Mucosa of descending colon (tissue), 3 donors: ENCODE measurements at regions not wholly inside any gene's neighbourhood (a gene's known extent, or its start where the extent isn't known, plus 50 kb on each side); places are given as distances from the start of the nearest gene placed in this dataset.
"Not testable (repeated sequence)": the region's sequence is repeated elsewhere in the genome, so short reads cannot be mapped to it uniquely, and the experiment has no call there.

Source experiments
- ATAC-seq: fragments of 200-7000 bp; cut with Tn5 transposase; one replicate; pipeline ENCODE4 v1.9.1; 2020; ENCODE audit warnings: mild to moderate bottlenecking, moderate library complexity
- DNase-seq, 3 donors: peaks; one replicate each; pipeline ENCODE4 v3.0.0-alpha.2; 2020
- H3K36me3 ChIP-seq: fragments of 200-600 bp; one replicate; pipeline ENCODE4 v1.8.0; 2021; ENCODE audit warnings: low read depth, mild to moderate bottlenecking
- H3K4me1 ChIP-seq: fragments of 200-600 bp; one replicate; pipeline ENCODE4 v1.8.0; 2021; ENCODE audit warnings: low read depth, mild to moderate bottlenecking
- H3K4me3 ChIP-seq: fragments of 200-600 bp; one replicate; pipeline ENCODE4 v1.8.0; 2021; ENCODE audit warnings: mild to moderate bottlenecking
- H3K9me3 ChIP-seq: fragments of 200-600 bp; one replicate; pipeline ENCODE4 v1.8.0; 2021; ENCODE audit warnings: mild to moderate bottlenecking
- intact Hi-C, 2 donors: fragments of 100-400 bp; cut with DNase I in 1 of 2; cut with micrococcal nuclease in 1 of 2; formaldehyde crosslinking; loops; one replicate each; pipeline versions ENCODE4 v1.11.0 to v1.11.1; 2022; cut with DNase I, micrococcal nuclease
- donor health status: DM: no; HTN: no; CAD: no; lungs with moderate emphysema.
- donor health status: DM: no; HTN: no; CAD: no.
- donor health status: DM: no; HTN: yes; CAD: no.

DNA sequence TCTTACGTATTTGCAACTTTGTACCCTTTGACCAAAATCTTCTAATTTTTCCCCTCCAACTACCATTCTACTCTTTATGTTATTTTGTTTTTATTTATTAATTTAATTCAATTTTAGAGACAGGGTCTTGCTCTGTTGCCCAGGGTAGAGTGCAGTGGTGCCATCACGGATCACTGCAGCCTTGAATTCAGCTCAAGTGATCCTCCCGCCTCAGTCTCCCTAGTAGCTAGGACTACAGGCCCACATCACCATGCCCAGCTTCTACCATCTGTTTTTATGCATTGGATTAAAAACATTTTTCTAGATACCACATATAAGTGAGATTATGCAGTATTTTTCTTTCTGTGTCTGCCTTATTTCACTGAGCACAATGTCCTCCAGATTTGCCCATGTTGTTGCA, 2912.5 kb downstream of the RPIA start:
- intact Hi-C loops, ATAC-seq, H3K4me3 ChIP-seq, H3K9me3 ChIP-seq, H3K4me1 ChIP-seq, DNase-seq, H3K36me3 ChIP-seq: not testable (repeated sequence)

DNA sequence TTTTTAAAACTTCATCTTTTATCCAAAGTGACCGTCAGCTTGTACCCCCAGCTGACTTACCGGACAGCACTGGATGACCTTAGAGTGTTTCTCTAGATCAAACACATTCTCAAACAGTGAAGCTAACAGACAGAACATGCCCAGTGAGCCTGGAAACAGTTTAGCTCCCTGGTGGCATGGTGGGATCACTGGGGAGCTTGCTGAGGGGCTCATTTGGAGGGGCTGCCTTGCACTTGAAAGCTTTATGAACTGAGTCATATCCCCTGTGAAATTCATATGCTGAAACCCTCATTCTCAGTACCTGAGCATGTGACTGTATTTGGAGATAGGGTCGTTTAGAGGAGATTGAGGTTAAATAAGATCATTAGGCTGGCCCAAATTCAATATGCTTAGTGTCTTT, 2913.2 kb downstream of the RPIA start:
- H3K4me3 ChIP-seq, DNase-seq, H3K9me3 ChIP-seq, intact Hi-C loops, ATAC-seq, H3K36me3 ChIP-seq, H3K4me1 ChIP-seq: not testable (repeated sequence)

DNA sequence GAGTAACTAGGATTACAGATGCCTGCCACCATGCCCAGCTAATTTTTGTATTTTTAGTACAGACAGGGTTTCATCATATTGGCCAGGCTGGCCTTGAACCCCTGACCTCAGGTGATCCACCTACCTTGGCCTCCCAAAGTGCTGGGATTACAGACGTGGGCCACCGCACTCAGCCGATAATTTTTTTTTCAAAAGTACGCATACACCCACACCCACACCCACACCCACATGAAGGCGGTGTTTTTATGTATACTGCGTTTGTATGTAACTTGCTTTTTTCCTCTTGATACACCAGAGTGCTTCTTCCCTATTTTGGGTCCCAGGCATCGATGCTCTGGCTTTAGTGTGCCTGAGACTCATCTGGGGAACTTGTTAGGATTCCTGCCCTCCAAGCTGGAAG, 2932.3 kb downstream of the RPIA start:
- H3K36me3 ChIP-seq, H3K4me1 ChIP-seq, H3K4me3 ChIP-seq, DNase-seq, ATAC-seq, H3K9me3 ChIP-seq, intact Hi-C loops: not testable (repeated sequence)

DNA sequence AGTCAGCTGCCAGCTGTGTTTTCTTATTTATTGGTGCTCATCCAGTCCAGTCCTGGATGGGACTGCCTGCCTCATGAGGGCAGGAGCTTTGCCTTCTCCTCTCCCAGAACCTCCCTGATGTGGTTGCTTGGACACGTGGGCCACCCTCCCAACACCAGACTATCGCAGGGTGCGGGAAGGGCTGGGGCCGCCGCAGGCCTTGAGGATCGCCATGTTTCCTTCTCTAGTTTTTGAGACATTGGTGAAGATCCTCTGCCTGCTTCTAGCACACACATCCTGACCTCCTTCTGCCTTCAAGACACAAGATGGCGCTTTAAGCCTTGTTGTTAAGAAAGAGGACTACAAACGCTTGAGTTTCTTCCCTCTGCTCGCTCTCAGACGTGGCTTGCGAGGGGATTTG, 2937.0 kb downstream of the RPIA start:
- ATAC-seq, H3K4me1 ChIP-seq, DNase-seq, intact Hi-C loops, H3K4me3 ChIP-seq, H3K9me3 ChIP-seq, H3K36me3 ChIP-seq: not testable (repeated sequence)

DNA sequence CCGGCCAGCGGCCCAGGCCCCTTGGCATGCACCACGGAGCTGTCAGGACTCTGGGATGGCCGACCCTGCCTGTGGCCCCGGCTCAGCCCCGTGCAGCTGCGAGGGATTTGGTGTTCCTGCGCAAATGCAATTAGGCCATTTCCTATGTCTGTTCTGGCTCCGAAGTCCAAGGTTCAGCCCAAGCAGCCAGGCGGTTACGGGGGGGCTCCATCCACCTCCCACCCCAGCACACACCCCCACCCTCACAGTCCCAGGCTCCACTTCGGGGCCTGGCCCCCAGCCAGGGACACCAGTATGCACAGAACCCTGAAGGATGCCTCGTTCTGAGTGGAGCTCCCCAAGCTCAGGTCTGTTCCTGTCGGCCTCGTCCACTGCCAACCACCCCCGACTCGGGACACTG, 2965.7 kb downstream of the RPIA start:
- DNase-seq: peak; percentile 41 to 67 (median 52)
- intact Hi-C loops, ATAC-seq, H3K9me3 ChIP-seq, H3K36me3 ChIP-seq, H3K4me1 ChIP-seq, H3K4me3 ChIP-seq: not testable (repeated sequence)

DNA sequence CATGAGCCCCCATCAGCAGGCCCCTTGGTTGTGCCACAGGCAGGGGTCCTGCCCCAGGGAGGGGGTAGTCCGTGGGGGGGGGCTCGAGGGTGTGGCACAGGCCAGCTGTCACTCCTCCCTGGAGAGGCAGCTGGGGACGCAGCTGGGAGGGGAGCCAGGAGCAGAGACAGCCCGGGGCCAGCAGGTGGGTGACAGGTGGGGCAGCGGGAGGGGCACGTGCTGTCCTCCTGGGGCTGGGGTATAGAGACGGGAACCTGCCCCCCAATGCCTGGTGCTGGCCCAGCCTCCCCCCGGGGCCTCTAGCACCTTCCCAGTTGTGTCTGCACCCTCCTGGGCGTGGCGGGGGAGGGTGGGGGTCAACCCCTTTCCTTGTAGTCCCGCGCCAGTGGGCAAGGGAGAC, 2966.9 kb downstream of the RPIA start:
- DNase-seq: peak in 2 of 3 donors; percentile 23 to 37
- intact Hi-C loops: not testable (repeated sequence)

DNA sequence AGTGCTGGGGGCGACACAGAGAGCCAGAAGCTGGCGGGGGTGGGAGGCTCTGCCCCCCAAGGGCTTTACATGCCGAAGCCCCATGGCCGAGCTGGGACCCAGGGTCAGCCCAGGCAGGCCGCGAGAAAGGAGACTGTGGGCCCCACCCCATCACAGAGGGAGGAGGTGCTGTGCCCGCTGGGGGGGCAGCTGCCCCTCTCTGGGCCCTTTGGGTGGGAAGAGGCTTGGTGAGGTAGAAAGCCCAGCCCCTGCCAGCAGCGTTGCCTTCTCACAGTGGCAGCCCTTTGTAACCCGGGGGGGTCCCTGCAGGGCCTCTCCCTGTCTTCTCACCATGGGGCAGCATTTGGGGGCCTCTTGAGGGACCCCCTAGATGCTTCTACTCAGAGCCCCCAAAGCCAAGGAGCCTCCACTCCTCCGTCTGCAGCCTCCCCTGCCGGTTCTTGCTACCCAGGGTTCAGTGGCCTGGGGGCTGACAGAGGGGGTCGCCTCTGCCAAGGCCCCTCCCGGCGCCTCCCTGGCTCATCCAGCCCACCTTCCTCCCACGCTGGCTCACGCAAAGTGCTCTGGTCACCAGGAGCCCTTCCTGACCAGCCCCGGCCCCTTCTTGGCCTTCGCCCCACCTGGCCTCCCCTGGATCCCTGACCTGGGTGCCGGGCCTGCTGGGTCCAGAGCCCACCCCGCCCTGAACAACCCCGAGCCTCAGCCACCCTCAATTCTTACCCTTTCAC, 2967.9 kb downstream of the RPIA start:
- H3K4me1 ChIP-seq, H3K9me3 ChIP-seq, intact Hi-C loops, ATAC-seq, H3K4me3 ChIP-seq, H3K36me3 ChIP-seq: not testable (repeated sequence)
- DNase-seq: peak in 1 of 3 donors; percentile 26

More for the DNA sequence above, 2966.9 kb downstream of the RPIA start:
- H3K4me3 ChIP-seq, H3K4me1 ChIP-seq, H3K36me3 ChIP-seq, H3K9me3 ChIP-seq, ATAC-seq: not testable (repeated sequence)

DNA sequence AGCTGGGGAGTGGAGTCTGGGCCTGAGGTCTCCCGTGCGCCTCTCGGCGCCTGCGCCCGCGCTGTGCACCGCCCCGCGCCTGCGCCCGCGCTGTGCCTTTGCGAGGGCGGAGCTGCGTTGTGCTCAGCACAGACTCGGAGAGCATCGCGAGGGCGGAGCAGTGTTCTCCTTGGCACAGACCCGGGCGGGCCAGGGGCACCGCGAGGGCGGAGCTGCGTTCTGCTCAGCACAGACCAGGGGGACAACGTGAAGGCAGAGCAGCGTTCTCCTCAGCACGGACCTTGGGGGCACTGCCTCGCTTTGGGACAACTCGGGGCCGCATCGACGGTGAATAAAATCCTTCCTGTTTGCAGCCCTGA, 2968.4 kb downstream of the RPIA start:
- peak; percentile 100 for ATAC-seq
- H3K4me1 ChIP-seq, H3K4me3 ChIP-seq, H3K36me3 ChIP-seq, intact Hi-C loops, H3K9me3 ChIP-seq: not testable (repeated sequence)
- DNase-seq: peak in 2 of 3 donors; percentile 50 to 56

DNA sequence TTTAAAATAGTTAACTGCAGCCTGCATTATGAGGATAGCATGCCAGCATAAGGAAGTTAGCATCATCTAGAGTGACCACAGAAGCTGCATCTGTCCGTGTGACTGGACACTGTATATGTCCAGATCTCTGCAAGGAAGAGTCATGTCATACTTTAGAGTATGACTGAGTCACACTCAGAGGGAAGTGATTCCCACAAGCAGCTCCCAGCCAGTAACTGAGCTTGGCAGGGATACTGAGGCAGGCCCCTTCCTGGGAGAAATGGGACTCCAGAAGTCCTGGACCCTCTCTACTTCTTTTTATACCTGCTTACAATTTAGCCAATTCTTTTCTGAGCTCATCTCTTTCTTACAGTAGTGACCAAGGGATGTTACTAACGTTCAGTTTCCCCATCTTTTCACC, 2975.9 kb downstream of the RPIA start:
- H3K9me3 ChIP-seq, H3K36me3 ChIP-seq, ATAC-seq, DNase-seq, H3K4me1 ChIP-seq, intact Hi-C loops, H3K4me3 ChIP-seq: not testable (repeated sequence)

DNA sequence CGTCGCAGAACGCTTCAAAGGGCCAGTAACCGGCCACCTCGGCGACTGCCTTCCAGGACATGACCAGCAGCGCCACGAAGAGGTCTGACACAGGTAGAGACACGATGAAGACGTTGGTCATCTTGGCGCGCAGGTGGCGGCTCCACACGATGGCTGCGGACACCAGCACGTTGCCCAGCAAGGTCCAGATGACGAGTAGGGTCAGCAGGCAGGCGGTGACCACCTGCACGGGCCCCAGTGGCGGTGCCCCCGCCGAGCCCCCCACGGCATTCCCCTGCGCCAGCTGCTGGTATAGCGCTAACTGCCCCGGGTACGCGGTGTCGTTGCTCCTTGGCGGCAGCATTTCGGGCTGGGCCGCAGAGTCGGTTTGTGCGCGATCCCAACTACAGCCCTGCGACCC, 2994.1 kb downstream of the RPIA start:
- DNase-seq, ATAC-seq, H3K36me3 ChIP-seq, H3K4me3 ChIP-seq, H3K4me1 ChIP-seq, intact Hi-C loops, H3K9me3 ChIP-seq: not testable (repeated sequence)

DNA sequence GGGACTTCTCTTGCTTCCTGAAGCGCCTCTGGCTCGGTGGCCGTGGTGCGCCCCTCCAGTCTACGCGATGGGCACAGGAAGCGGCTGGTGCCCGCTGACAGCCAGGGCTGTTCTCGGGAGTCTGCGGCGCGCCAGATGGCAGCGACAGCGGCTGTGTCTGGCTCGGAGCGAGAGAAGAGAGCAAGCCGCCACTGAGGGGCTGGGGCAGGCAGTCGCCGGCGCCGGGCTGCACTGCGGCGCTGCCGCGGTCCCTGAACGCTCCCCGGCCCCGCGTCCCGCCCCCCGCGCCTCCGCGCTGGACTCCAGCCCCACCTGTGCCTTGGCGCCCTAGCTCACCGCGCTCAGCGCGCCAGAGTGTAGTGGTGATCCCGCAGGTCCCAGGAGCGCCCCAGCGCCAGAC, 2994.6 kb downstream of the RPIA start:
- intact Hi-C loops, H3K36me3 ChIP-seq, H3K4me1 ChIP-seq, H3K9me3 ChIP-seq, H3K4me3 ChIP-seq, DNase-seq, ATAC-seq: not testable (repeated sequence)
